HG03045 (cell line): ENCODE measurements at regions not wholly inside any gene's neighbourhood (a gene's known extent, or its start where the extent isn't known, plus 50 kb on each side); places are given as distances from the start of the nearest gene placed in this dataset.
"Not testable (repeated sequence)": the region's sequence is repeated elsewhere in the genome, so short reads cannot be mapped to it uniquely, and the experiment has no call there.

Source experiments
- ATAC-seq: cut with Tn5 transposase; IDR thresholded peaks from one replicate; pipeline ENCODE4 v1.9.1; 2021; ENCODE audit warnings: mild to moderate bottlenecking, moderate library complexity; ENCODE audit not compliant: unreplicated experiment

- no peak for ATAC-seq
These were observed 152.7 kb downstream of the C4orf33 start for GRCh38 chr4:129248621-129249020.

GRCh38 chr4:129254126-129254525 lies 158.2 kb downstream of the C4orf33 start:
- ATAC-seq, result no peak

GRCh38 chr4:129254526-129254925 lies 158.6 kb downstream of the C4orf33 start:
- ATAC-seq, result no peak

GRCh38 chr4:129261584-129261983 lies 165.6 kb downstream of the C4orf33 start:
- no peak for ATAC-seq

- ATAC-seq, result peak; percentile 93
These were observed 168.2 kb downstream of the C4orf33 start for GRCh38 chr4:129264008-129264657.

GRCh38 chr4:129278868-129279267 lies 182.9 kb downstream of the C4orf33 start:
- no peak for ATAC-seq

- no peak for ATAC-seq
These were observed 186.3 kb downstream of the C4orf33 start for GRCh38 chr4:129282293-129282692.

- not testable (repeated sequence) for ATAC-seq
These were observed 196.2 kb downstream of the C4orf33 start for GRCh38 chr4:129292194-129292593.

GRCh38 chr4:129314781-129315180 lies 218.8 kb downstream of the C4orf33 start:
- ATAC-seq, result no peak

GRCh38 chr4:129322920-129323319 lies 227.0 kb downstream of the C4orf33 start:
- no peak for ATAC-seq

GRCh38 chr4:129323658-129324057 lies 227.7 kb downstream of the C4orf33 start:
- ATAC-seq, result no peak

GRCh38 chr4:129326571-129327460 lies 230.9 kb downstream of the C4orf33 start:
- no peak for ATAC-seq

- ATAC-seq, result no peak
These were observed 231.7 kb downstream of the C4orf33 start for GRCh38 chr4:129327637-129328036.

GRCh38 chr4:129328162-129328561 lies 232.2 kb downstream of the C4orf33 start:
- no peak for ATAC-seq

- ATAC-seq, result no peak
These were observed 238.2 kb downstream of the C4orf33 start for GRCh38 chr4:129334136-129334535.

- ATAC-seq, result no peak
These were observed 239.3 kb downstream of the C4orf33 start for GRCh38 chr4:129335276-129335675.

- no peak for ATAC-seq
These were observed 239.9 kb downstream of the C4orf33 start for GRCh38 chr4:129335818-129336217.

- no peak for ATAC-seq
These were observed 240.7 kb downstream of the C4orf33 start for GRCh38 chr4:129336457-129337227.

GRCh38 chr4:129337228-129337620 lies 241.3 kb downstream of the C4orf33 start:
- no peak for ATAC-seq

GRCh38 chr4:129342819-129343408 lies 247.0 kb downstream of the C4orf33 start:
- ATAC-seq, result no peak

- no peak for ATAC-seq
These were observed 248.1 kb downstream of the C4orf33 start for GRCh38 chr4:129344058-129344457.
